Thyroid gland (tissue), 4 donors: ENCODE measurements at regions not wholly inside any gene's neighbourhood (a gene's known extent, or its start where the extent isn't known, plus 50 kb on each side); places are given as distances from the start of the nearest gene placed in this dataset.

Experiments
- DNase-seq, 2 donors: peaks; one replicate each; pipeline ENCODE4 v3.0.0-alpha.2; 2019
- H3K27ac ChIP-seq, 3 donors: fragments of 200-600 bp; sonication (generic); 1 replicate in 2 of 3; 2 replicates in 1 of 3; pipeline ENCODE4 v1.5.1; 2016 to 2019; ENCODE audit warnings: mild to moderate bottlenecking in 1 of 3, moderate library complexity in 1 of 3
- H3K27me3 ChIP-seq: fragments of 200-600 bp; sonication (generic); one replicate; pipeline ENCODE4 v1.5.1; 2019
- H3K36me3 ChIP-seq, 2 donors: fragments of 200-600 bp; sonication (generic); one replicate each; pipeline ENCODE4 v1.5.1; 2016 to 2019
- H3K4me1 ChIP-seq, 2 donors: fragments of 200-600 bp; sonication (generic); one replicate each; pipeline ENCODE4 v1.5.1; 2017 to 2019
- H3K4me3 ChIP-seq, 3 donors: fragments of 200-600 bp; sonication (generic); replicated peaks in 1 of 3; 1 replicate in 2 of 3; 2 replicates in 1 of 3; pipeline ENCODE4 v1.5.1; 2016; ENCODE audit warnings: mild to moderate bottlenecking in 1 of 3
- H3K9me3 ChIP-seq: fragments of 200-600 bp; sonication (generic); one replicate; pipeline ENCODE4 v1.5.1; 2017
- POLR2A ChIP-seq, 2 donors: fragments of 450-650 bp; IDR thresholded peaks; one replicate each; pipeline ENCODE4 v1.6.1; 2017; ENCODE audit warnings: antibody characterized with exemption in 2 of 2, mild to moderate bottlenecking in 2 of 2, moderate library complexity in 1 of 2
- WGBS, 2 donors: methylation state at CpG; one replicate each; pipeline ENCODE4 v1.1.5; 2017; 5-methylcytosine and 5-hydroxymethylcytosine counted together
- intact Hi-C: fragments of 100-400 bp; cut with DNase I; formaldehyde crosslinking; loops from one replicate; pipeline ENCODE4 v1.15.1; 2023
- TF ChIP-seq, protein P1 (sequence below), 6 experiments: fragments of 200-600 bp in 3 of 6; fragments of 450-650 bp in 3 of 6; sonication (generic) in 3 of 6; IDR thresholded peaks; one replicate each; pipeline ENCODE4 v1.5.1; 2016 to 2019; ENCODE audit warnings: antibody characterized with exemption in 6 of 6, mild to moderate bottlenecking in 2 of 6, inconsistent platforms in 1 of 6, moderate library complexity in 1 of 6

DNA sequence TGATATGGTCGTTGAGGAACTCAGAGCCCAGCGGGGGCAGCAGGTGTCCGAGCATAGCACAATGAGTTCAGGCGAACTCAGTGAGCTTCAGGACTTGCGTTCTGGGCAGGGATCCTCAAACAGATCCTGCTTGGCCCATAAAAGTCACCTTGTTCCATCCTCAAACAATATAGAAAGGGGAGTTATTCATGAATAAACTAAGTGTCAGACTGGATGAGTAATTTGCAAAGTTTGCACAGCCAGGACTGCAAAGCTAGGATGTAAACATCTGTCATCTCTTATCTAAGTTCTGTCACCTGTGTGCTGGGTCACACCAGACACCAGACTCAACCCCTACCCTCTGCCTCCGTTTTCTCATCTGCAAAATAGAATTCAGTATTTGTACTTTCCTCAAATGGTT lies 58.0 kb upstream of the PFKP start:
- no peaks in the 10 kb centered on the region for H3K27me3 ChIP-seq
- no peaks in the 10 kb centered on the region for H3K9me3 ChIP-seq
- no peaks in the 10 kb centered on the region for H3K36me3 ChIP-seq
- no peak for DNase-seq
- no peak overlapping the region for H3K27ac ChIP-seq
- H3K4me1 ChIP-seq, result peaks cover 0 to 5% of the 10 kb centered on the region in 2 donors
- H3K4me3 ChIP-seq, result no peak overlapping the region
- intact Hi-C loops, result no loop called here
- TF ChIP-seq, protein P1, sequence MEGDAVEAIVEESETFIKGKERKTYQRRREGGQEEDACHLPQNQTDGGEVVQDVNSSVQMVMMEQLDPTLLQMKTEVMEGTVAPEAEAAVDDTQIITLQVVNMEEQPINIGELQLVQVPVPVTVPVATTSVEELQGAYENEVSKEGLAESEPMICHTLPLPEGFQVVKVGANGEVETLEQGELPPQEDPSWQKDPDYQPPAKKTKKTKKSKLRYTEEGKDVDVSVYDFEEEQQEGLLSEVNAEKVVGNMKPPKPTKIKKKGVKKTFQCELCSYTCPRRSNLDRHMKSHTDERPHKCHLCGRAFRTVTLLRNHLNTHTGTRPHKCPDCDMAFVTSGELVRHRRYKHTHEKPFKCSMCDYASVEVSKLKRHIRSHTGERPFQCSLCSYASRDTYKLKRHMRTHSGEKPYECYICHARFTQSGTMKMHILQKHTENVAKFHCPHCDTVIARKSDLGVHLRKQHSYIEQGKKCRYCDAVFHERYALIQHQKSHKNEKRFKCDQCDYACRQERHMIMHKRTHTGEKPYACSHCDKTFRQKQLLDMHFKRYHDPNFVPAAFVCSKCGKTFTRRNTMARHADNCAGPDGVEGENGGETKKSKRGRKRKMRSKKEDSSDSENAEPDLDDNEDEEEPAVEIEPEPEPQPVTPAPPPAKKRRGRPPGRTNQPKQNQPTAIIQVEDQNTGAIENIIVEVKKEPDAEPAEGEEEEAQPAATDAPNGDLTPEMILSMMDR (IDR thresholded peaks at IDR 0.05), result no peak
- TF ChIP-seq POLR2A (IDR thresholded peaks at IDR 0.05), result no peak
- 54 to 62% methylated on average over 4 to 6 of the region's 6 CpGs for WGBS, 2 donors

DNA sequence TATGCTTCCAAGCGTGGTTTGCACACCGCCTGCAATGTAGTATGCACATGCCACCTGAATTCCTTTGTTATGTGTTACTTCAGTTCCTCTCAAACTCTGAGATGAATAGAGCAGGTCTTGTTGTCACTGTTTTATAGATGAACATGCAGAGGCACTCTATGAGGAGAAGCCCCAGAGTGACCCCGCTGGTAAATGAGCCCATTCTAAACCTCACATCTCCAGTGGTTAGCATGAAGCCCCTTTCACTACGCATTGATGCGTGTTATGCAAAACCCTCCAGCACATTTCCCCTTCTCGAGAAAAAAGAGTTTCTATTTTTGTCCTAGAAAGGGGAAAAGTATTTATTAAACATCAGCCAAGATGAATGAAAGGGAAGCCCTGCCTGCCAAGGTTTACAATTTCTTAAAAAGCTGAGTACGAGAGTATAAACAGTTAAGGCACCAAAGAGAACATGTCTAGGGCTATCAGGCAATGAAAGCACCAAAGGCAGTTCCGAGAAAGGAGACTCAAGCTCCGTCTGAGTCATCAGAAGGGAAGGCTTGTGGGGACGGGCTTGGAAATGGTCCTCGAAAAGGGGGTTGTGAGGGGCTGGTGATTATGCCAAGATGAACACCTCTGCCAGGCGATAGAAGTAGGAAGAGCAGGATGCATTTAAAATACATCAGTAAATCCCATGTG lies 58.7 kb upstream of the PFKP start:
- intact Hi-C loops, result no loop called here
- Histone ChIP-seq H3K4me3 (no peak overlapping the region), H3K4me1 (peaks cover 0 to 5% of the 10 kb centered on the region in 2 donors), H3K27me3 (no peaks in the 10 kb centered on the region), H3K27ac (no peak overlapping the region), H3K36me3 (no peaks in the 10 kb centered on the region), H3K9me3 (no peaks in the 10 kb centered on the region)
- WGBS, 2 donors, result 70 to 71% methylated on average over 12 of the region's 12 CpGs
- TF ChIP-seq, protein P1 (IDR thresholded peaks at IDR 0.05), result no peak
- no peak for TF ChIP-seq POLR2A (IDR thresholded peaks at IDR 0.05)
- no peak for DNase-seq

DNA sequence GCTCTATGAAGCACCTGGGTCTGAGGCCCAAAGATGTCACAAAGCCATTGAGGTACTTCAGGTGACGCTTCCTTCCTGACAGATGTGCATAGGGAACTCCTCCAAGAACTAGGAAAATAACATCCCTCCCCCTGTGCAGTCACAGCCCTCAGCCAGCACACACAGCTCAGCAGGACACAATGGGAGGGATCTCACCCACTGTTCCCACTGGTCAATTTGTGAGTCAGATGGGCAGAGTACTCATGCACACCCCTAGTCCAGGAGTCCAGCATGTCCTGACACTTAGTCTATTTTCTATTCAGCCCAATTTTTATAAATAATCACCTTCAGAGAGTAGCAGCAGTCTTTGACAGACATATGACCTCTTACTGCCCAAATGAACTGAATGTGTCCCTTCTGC lies 60.7 kb upstream of the PFKP start:
- no peak for TF ChIP-seq POLR2A (IDR thresholded peaks at IDR 0.05)
- TF ChIP-seq, protein P1 (IDR thresholded peaks at IDR 0.05), result no peak
- Histone ChIP-seq H3K27me3 (no peaks in the 10 kb centered on the region), H3K4me3 (no peak overlapping the region), H3K9me3 (no peaks in the 10 kb centered on the region), H3K27ac (no peak overlapping the region), H3K4me1 (peaks cover 0 to 7% of the 10 kb centered on the region in 2 donors), H3K36me3 (no peaks in the 10 kb centered on the region)
- no peak for DNase-seq
- intact Hi-C loops, result no loop called here
- 75 to 92% methylated on average over 1 of the region's 1 CpG for WGBS, 2 donors

DNA sequence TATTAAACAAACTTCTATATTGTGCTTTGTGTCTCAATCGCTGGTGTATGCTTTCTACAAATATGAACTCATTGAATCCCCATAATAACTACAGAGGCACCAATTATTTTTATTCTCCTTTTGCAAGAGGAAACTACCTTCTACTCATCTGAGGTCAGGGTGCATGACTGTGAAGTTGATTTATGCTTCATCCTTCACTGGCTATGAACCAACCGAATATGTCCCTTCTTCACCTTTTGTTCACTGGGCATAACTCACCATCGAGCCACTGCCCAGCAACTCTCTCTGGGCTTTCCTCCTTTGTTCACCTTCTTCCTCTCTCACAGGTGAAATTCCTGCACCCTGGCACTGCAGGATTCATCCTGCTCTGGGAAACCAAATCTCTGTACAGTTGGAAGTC lies 61.3 kb upstream of the PFKP start:
- Histone ChIP-seq H3K27me3 (no peaks in the 10 kb centered on the region), H3K9me3 (no peaks in the 10 kb centered on the region), H3K4me1 (peaks cover 0 to 12% of the 10 kb centered on the region in 2 donors), H3K36me3 (no peaks in the 10 kb centered on the region), H3K4me3 (no peak overlapping the region), H3K27ac (no peak overlapping the region)
- peak in 1 of 2 donors; percentile 19 for DNase-seq
- WGBS, 2 donors, result 33 to 51% methylated on average over 3 of the region's 3 CpGs
- intact Hi-C loops, result no loop called here
- no peak for TF ChIP-seq POLR2A (IDR thresholded peaks at IDR 0.05)
- TF ChIP-seq, protein P1 (IDR thresholded peaks at IDR 0.05), result no peak

DNA sequence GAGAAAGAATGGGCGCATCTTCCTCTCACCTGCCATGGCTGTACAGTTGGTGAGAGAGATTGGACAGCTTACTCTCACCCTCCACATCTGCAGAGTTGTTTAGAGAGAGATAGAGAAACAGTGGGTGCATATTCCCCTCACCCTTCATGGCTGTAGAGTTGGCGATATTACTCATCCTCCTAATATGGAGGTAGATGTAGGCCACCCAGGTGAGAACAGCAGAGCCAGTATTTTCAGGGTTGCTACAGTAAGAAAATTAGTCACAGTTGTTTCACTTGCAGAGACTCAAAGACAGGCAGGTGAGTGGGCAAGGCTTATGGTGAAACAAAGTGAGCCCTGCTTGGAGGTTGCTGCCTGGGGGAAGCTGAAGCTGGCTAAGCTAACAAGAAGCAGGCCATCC lies 65.0 kb upstream of the PFKP start:
- Histone ChIP-seq H3K36me3 (no peaks in the 10 kb centered on the region), H3K4me3 (no peak overlapping the region), H3K27me3 (no peaks in the 10 kb centered on the region), H3K9me3 (no peaks in the 10 kb centered on the region), H3K27ac (no peak overlapping the region), H3K4me1 (peaks cover 5 to 19% of the 10 kb centered on the region in 2 donors)
- intact Hi-C loops, result no loop called here
- WGBS, 2 donors, result 94 to 95% methylated on average over 2 of the region's 2 CpGs
- DNase-seq, result no peak
- TF ChIP-seq POLR2A (IDR thresholded peaks at IDR 0.05), result no peak
- TF ChIP-seq, protein P1 (IDR thresholded peaks at IDR 0.05), result no peak
